GM12875 (cell line): ENCODE measurements at regions not wholly inside any gene's neighbourhood (a gene's known extent, or its start where the extent isn't known, plus 50 kb on each side); places are given as distances from the start of the nearest gene placed in this dataset.

Experiments used
- H3K4me3 ChIP-seq: one replicate; pipeline ENCODE4 v1.5.1; 2011; ENCODE audit warnings: low read depth, low read length, control low read depth
- CTCF ChIP-seq: IDR thresholded peaks from 2 replicates; pipeline ENCODE4 v1.5.1; 2011; ENCODE audit warnings: low read depth, mild to moderate bottlenecking, control low read depth, inconsistent platforms, low read length, moderate library complexity, borderline replicate concordance; ENCODE audit not compliant: insufficient read depth

- H3K4me3 ChIP-seq: no peak overlapping the region
- no peak for TF ChIP-seq CTCF
Measured at GRCh38 chr10:4685491-4685890, 140.5 kb upstream of the AKR1E2 start.

- no peak overlapping the region for H3K4me3 ChIP-seq
- TF ChIP-seq CTCF: no peak
Measured at GRCh38 chr10:4684434-4684833, 141.6 kb upstream of the AKR1E2 start.

- H3K4me3 ChIP-seq: no peak overlapping the region
- no peak for TF ChIP-seq CTCF
Measured at GRCh38 chr10:4683838-4684237, 142.2 kb upstream of the AKR1E2 start.

GRCh38 chr10:4683137-4683536 lies 142.9 kb upstream of the AKR1E2 start:
- no peak overlapping the region for H3K4me3 ChIP-seq
- TF ChIP-seq CTCF: no peak

GRCh38 chr10:4678951-4679671 lies 146.9 kb upstream of the AKR1E2 start:
- no peak for TF ChIP-seq CTCF
- no peak overlapping the region for H3K4me3 ChIP-seq

- TF ChIP-seq CTCF: no peak
- H3K4me3 ChIP-seq: no peak overlapping the region
Measured at GRCh38 chr10:4678023-4678950, 147.7 kb upstream of the AKR1E2 start.
